ENCODE measurements at regions not wholly inside any gene's neighbourhood (a gene's known extent, or its start where the extent isn't known, plus 50 kb on each side); places are given as distances from the start of the nearest gene placed in this dataset.
A peak's percentile ranks its signal among the peaks of the same experiment; 100 is the strongest.

DNA sequence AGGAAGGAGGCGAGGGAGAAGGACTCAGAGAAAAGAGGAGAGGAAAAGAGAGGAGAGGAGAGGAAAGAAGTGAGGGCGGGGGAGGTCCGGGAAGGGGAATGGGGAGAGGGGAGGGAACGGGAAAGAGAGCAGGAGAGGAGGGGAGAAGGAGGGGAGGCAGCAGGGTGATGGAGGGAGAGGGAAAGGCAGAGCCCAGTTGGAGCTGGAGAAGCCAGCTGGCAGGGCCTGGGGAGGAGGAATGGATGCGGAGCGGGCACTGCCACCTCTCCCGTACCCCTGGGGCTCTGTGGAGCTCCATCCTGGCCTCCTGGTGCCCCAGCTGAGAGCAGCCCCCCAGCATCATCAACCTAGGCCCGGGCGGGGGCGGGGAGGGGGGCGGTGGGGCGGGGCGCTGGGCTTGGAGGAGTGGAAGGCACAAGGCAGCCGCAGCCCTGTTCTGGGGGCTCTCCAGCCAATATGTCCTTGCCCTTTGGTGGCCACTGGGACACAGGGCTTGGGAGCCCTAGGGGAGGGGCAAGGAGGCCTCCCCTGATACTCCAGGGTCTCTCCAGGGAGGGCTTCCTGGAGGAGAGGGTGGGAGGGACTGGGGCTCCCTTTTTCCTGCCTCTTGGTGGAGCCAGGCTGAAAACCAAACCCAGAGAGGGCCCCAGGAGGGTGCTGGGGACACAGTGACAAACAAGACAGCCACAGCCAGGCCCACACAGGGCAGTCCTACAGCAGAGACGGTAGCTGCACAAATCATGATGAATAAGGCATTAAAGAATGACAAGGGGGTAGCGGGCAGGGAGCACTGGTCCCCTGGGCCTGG, 123.7 kb downstream of the C9orf50 start:
- 7% methylated on average over 16 of the region's 16 CpGs for WGBS
- ATAC-seq (peak; percentile 24 to 34), DNase-seq (peak; percentile 61 to 84 (median 84))
- intact Hi-C loops (cut with DNase I) = loop anchor here (5.0 to 10.0 kb wide), 9 partner anchors 105 to 362 kb away; partner anchors contain the start of gene IER5L (in 2 of the 4)
- H3K4me1 ChIP-seq (ENCODE audit: control insufficient read depth, insufficient read depth, low read length) = no peaks in the 10 kb centered on the region
- H3K27me3 ChIP-seq (ENCODE audit: control insufficient read depth, insufficient read depth) = no peaks in the 10 kb centered on the region
- H3K27ac ChIP-seq (ENCODE audit: low read length) = peak overlapping the region; percentile 95
- H3K9me3 ChIP-seq (ENCODE audit: control insufficient read depth, low read length) = no peaks in the 10 kb centered on the region
- peak overlapping the region; percentile 76 for H3K4me3 ChIP-seq (ENCODE audit: low read length)

DNA sequence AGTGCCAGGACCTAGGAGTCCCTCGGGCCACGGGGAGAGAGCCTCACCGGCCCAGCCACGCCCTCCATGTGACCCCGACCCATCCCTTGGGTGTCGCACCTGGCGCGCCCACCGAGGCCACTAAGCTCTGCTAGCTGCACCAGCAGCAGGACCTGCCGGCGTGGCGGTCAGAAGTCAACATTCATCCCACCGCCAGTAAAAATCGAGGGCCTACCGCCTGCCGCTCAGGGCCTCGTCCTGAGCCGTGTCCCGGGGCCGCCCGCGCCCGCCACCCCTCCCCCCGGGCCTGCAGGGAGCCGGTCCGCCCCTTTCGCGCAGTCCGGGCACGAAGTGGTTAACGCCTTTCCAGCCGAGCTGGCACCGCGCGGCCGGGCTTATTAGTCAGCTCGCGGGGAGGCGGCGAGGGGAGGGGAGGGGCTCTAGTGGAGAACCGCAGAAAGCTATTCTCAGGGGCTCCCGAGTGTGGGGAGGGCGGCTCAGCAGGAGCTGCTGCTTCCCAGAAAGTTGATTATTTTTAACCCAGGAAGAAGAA, 124.4 kb downstream of the C9orf50 start:
- intact Hi-C loops (cut with DNase I) = loop anchor here (5.0 to 10.0 kb wide), 9 partner anchors 106 to 362 kb away; partner anchors contain the start of gene IER5L (in 2 of the 4)
- Histone ChIP-seq H3K4me1 (ENCODE audit: control insufficient read depth, insufficient read depth, low read length) (no peaks in the 10 kb centered on the region), H3K27me3 (ENCODE audit: control insufficient read depth, insufficient read depth) (no peaks in the 10 kb centered on the region), H3K9me3 (ENCODE audit: control insufficient read depth, low read length) (no peaks in the 10 kb centered on the region), H3K27ac (ENCODE audit: low read length) (peak overlapping the region; percentile 95), H3K4me3 (ENCODE audit: low read length) (peak overlapping the region; percentile 76)
- DNase-seq = peak; percentile 97 to 99 (median 98)
- under 1% methylated on average over 43 of the region's 43 CpGs for WGBS
- peak; percentile 84 to 85 for ATAC-seq

DNA sequence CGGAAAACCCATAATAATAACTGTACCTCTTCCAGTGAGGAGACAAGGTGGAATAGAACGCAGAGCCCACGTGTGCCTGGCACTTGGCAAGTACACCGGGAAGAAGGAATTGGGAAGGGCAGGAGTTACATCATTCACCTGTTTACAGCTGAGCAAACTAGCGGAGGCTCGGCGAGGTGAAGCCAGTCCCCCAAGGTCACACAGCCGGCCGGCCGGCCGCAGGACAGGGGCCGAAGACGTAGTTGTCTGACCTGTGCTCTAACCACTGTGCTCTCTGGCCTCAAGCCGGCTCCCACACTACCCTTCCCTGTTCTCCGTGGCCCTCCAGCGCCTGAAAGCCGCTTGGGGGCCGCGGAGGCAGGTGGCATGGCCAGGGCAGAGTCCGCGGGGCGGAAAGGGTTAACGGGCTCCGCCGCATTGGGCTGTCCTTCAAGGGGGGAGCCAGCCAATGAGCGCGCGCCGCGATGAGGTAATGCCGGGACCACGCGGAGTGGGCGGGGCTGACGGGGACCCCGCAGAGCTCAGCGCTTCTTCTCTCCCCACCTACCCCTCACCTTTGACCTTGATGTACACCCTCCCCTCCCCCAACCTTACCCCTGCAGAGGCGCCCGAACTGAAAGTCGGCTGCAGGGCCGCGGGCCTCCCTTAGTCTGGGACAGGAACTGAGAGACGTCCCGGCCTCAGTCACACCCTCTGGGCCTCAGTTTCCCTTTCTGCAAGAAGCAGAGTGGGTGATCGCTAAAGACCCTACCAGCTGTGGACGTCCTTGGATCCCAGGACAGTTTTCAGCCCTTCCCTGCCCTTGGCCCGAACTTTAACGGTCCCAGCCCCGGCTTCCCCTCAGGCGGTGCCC, 125.1 kb downstream of the C9orf50 start:
- Histone ChIP-seq H3K9me3 (ENCODE audit: control insufficient read depth, low read length) (no peaks in the 10 kb centered on the region), H3K4me1 (ENCODE audit: control insufficient read depth, insufficient read depth, low read length) (peaks cover 2% of the 10 kb centered on the region), H3K27ac (ENCODE audit: low read length) (peak overlapping the region; percentile 95), H3K4me3 (ENCODE audit: low read length) (peak overlapping the region; percentile 76), H3K27me3 (ENCODE audit: control insufficient read depth, insufficient read depth) (no peaks in the 10 kb centered on the region)
- WGBS = 2% methylated on average over 50 of the region's 50 CpGs
- DNase-seq (peak; percentile 96 to 99 (median 99)), ATAC-seq (peak; percentile 88)
- intact Hi-C loops (cut with DNase I) = loop anchor here (5.0 to 10.0 kb wide), 9 partner anchors 106 to 361 kb away; partner anchors contain the start of gene IER5L (in 2 of the 4)

GRCh38 chr9:129494113-129494789, 126.7 kb downstream of the C9orf50 start:
- intact Hi-C loops (cut with DNase I) = loop anchor here in 3 of 4 donors (10.0 kb wide), 4 partner anchors 111 to 359 kb away; partner anchors contain the start of gene IER5L (in 1 of the 3)
- 89% methylated on average over 11 of the region's 11 CpGs for WGBS
- Histone ChIP-seq H3K27ac (ENCODE audit: low read length) (no peak overlapping the region), H3K4me1 (ENCODE audit: control insufficient read depth, insufficient read depth, low read length) (peaks cover 9% of the 10 kb centered on the region), H3K9me3 (ENCODE audit: control insufficient read depth, low read length) (no peaks in the 10 kb centered on the region), H3K4me3 (ENCODE audit: low read length) (no peak overlapping the region), H3K27me3 (ENCODE audit: control insufficient read depth, insufficient read depth) (no peaks in the 10 kb centered on the region)
- ATAC-seq = no peak
- peak in 1 of 3 donors; percentile 48 for DNase-seq

- no peak for DNase-seq
- 73% methylated on average over 8 of the region's 8 CpGs for WGBS
- H3K27ac ChIP-seq (ENCODE audit: low read length) = peak overlapping the region; percentile 32
- H3K4me1 ChIP-seq (ENCODE audit: control insufficient read depth, insufficient read depth, low read length) = peaks cover 9% of the 10 kb centered on the region
- no peaks in the 10 kb centered on the region for H3K9me3 ChIP-seq (ENCODE audit: control insufficient read depth, low read length)
- no peaks in the 10 kb centered on the region for H3K27me3 ChIP-seq (ENCODE audit: control insufficient read depth, insufficient read depth)
- intact Hi-C loops (cut with DNase I) = loop anchor here in 3 of 4 donors (10.0 kb wide), 4 partner anchors 111 to 359 kb away; partner anchors contain the start of gene IER5L (in 1 of the 3)
- ATAC-seq = no peak
- H3K4me3 ChIP-seq (ENCODE audit: low read length) = no peak overlapping the region
Observed at GRCh38 chr9:129493706-129494047, 127.2 kb downstream of the C9orf50 start.

DNA sequence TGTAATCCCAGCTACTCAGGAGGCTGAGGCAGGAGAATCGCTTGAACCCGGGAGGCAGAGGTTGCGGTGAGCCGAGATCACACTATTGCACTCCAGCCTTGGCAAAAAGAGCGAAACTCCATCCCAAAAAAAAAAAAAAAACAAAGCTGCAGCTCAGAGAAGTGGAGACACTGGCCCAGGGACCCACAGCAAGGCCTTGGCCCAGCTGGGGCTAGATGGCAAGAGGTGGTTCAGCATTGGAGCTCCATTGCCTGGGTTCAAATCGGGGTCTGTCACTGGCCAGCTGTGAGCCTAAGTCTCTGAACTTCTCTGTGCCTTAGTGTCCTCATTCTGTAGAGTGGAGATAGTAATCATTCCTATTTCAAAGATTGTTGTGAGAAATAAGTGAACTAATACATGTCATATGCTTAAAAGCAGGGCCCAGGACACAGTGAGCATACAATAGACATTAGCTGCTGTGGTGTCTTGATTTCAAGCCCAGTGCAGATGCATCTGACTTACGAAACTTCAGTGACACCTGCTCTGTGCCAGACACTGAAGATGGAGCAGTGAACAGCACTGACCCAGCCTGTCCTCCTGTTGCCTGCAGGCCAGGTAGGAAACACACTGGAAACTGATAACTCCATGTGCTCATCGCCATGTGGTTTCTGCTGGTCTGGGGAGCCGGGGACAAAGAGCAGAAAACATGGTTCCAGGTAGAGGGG, 127.7 kb downstream of the C9orf50 start:
- Histone ChIP-seq H3K27me3 (ENCODE audit: control insufficient read depth, insufficient read depth) (no peaks in the 10 kb centered on the region), H3K9me3 (ENCODE audit: control insufficient read depth, low read length) (no peaks in the 10 kb centered on the region), H3K27ac (ENCODE audit: low read length) (peak overlapping the region; percentile 32), H3K4me1 (ENCODE audit: control insufficient read depth, insufficient read depth, low read length) (peaks cover 9% of the 10 kb centered on the region), H3K4me3 (ENCODE audit: low read length) (no peak overlapping the region)
- 86% methylated on average over 9 of the region's 9 CpGs for WGBS
- no peak for ATAC-seq
- intact Hi-C loops (cut with DNase I) = loop anchor here in 3 of 4 donors (10.0 kb wide), 4 partner anchors 112 to 358 kb away; partner anchors contain the start of gene IER5L (in 1 of the 3)
- peak in 1 of 3 donors; percentile 10 for DNase-seq

DNA sequence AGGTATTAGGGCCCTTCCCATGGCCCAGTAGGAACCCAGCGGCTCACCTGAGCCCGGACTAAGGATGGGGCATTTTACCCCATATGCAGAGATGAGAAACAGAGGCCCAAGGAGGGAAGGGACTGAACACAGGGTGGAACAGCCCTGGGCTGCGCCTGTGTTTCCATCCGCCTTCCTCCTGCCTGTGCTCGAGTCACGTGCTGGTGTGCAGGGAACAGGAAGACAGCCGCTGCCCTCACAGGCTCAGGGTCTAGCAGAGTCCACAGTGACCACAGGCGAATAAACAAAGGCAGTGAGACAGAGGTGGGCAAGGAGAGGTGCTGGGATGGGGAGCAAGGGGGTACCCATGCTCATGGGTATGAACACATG, 129.4 kb downstream of the C9orf50 start:
- H3K4me1 ChIP-seq (ENCODE audit: control insufficient read depth, insufficient read depth, low read length) = peaks cover 20% of the 10 kb centered on the region
- intact Hi-C loops (cut with DNase I) = loop anchor here in 3 of 4 donors (10.0 kb wide), 4 partner anchors 113 to 357 kb away; partner anchors contain the start of gene IER5L (in 1 of the 3)

GRCh38 chr9:129490583-129491486, 130.1 kb downstream of the C9orf50 start:
- 45% methylated on average over 11 of the region's 11 CpGs for WGBS
- Histone ChIP-seq H3K27ac (ENCODE audit: low read length) (peak overlapping the region; percentile 97), H3K27me3 (ENCODE audit: control insufficient read depth, insufficient read depth) (no peaks in the 10 kb centered on the region), H3K4me1 (ENCODE audit: control insufficient read depth, insufficient read depth, low read length) (peaks cover 22% of the 10 kb centered on the region), H3K9me3 (ENCODE audit: control insufficient read depth, low read length) (no peaks in the 10 kb centered on the region), H3K4me3 (ENCODE audit: low read length) (peak overlapping the region; percentile 2)
- ATAC-seq = no peak
- peak in 2 of 3 donors; percentile 73 to 78 for DNase-seq
- intact Hi-C loops (cut with DNase I) = loop anchor here in 3 of 4 donors (10.0 kb wide), 4 partner anchors 114 to 356 kb away; partner anchors contain the start of gene IER5L (in 1 of the 3)

More for the DNA sequence above, 129.4 kb downstream of the C9orf50 start:
- ATAC-seq (no peak), DNase-seq (peak; percentile 36 to 88 (median 73))
- no peaks in the 10 kb centered on the region for H3K27me3 ChIP-seq (ENCODE audit: control insufficient read depth, insufficient read depth)
- H3K27ac ChIP-seq (ENCODE audit: low read length) = peak overlapping the region; percentile 40
- no peak overlapping the region for H3K4me3 ChIP-seq (ENCODE audit: low read length)
- WGBS = 55% methylated on average over 8 of the region's 8 CpGs
- no peaks in the 10 kb centered on the region for H3K9me3 ChIP-seq (ENCODE audit: control insufficient read depth, low read length)

Data from right cardiac atrium (tissue), 5 donors.